ENCODE measurements at regions not wholly inside any gene's neighbourhood (a gene's known extent, or its start where the extent isn't known, plus 50 kb on each side); places are given as distances from the start of the nearest gene placed in this dataset.

DNA sequence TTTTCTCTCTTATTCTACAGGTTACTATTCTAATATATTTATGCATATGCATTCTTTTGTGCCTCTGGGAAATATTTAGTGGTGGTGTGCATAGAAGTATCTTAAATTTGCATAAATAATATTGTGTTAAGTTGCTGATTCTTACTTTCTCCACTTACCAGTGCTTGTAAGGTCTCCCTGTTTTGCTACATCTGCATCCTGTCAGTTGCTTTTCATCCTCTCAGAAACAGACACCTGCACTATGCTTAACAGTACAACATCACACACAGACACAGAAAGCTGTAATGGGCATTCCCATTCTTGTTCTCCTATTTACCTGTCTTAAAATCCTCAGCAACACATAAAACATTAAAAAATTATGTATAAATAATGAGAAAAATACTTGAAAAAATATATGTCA is 713.3 kb upstream of the RGMB start:
- TF ChIP-seq CTCF (IDR thresholded peaks at IDR 0.05), result no peak
- TF ChIP-seq POLR2A (IDR thresholded peaks at IDR 0.05), result no peak
